ENCODE measurements at regions not wholly inside any gene's neighbourhood (a gene's known extent, or its start where the extent isn't known, plus 50 kb on each side); places are given as distances from the start of the nearest gene placed in this dataset.

DNA sequence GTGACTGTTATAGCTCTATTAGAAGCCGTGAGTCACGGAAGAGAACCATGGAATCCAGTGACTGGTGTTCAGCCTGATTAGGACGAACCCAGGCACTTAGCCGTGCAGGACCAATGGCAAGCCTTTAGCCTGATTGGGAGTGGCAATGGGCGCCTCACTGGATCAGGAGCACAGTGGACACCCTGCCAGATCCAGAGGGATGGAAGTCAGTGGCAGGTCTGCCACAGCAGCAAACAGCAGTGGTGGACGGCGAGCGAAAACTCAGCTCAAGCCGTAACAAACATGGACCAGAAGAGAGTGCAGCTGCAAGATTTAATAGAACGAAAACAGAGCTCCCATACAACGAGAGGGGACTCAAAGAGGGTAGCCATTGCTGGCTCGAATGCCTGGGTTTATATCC lies 1326.5 kb downstream of the ADGRL3 start:
- Histone ChIP-seq H3K9me3 (peaks cover 0 to 5% (median 0%) of the 10 kb centered on the region in 3 donors), H3K4me1 (no peaks in the 10 kb centered on the region), H3K27me3 (no peaks in the 10 kb centered on the region), H3K27ac (no peak overlapping the region), H3K4me3 (no peak overlapping the region), H3K36me3 (no peaks in the 10 kb centered on the region)
- intact Hi-C loops (cut with DNase I; ENCODE audit: low total_unique reads) = no loop called here
- no peak for DNase-seq
- TF ChIP-seq, protein P1, sequence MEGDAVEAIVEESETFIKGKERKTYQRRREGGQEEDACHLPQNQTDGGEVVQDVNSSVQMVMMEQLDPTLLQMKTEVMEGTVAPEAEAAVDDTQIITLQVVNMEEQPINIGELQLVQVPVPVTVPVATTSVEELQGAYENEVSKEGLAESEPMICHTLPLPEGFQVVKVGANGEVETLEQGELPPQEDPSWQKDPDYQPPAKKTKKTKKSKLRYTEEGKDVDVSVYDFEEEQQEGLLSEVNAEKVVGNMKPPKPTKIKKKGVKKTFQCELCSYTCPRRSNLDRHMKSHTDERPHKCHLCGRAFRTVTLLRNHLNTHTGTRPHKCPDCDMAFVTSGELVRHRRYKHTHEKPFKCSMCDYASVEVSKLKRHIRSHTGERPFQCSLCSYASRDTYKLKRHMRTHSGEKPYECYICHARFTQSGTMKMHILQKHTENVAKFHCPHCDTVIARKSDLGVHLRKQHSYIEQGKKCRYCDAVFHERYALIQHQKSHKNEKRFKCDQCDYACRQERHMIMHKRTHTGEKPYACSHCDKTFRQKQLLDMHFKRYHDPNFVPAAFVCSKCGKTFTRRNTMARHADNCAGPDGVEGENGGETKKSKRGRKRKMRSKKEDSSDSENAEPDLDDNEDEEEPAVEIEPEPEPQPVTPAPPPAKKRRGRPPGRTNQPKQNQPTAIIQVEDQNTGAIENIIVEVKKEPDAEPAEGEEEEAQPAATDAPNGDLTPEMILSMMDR (IDR thresholded peaks at IDR 0.05) = no peak

DNA sequence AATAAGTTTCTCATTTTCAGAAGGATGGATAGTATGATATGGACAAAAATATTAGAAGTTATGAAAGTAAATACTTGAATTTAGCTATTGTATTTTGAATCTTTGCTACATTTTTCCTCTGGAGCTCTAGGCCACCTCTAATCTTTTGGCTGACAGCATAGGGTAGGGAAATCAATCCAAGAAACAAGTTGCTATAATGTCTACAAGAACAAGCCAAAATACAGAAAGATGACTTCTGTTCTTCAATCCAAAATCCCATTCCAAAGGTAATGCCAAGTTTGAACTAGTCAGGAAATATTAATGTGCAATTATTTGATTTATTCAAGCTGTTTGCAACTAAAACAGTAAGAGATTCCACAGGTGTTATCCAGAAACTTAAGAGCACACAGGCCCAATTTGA lies 1323.1 kb downstream of the ADGRL3 start:
- intact Hi-C loops (cut with DNase I; ENCODE audit: low total_unique reads) = no loop called here
- H3K27ac ChIP-seq = no peak overlapping the region
- TF ChIP-seq, protein P1 (IDR thresholded peaks at IDR 0.05) = no peak
- no peak for DNase-seq
- H3K4me3 ChIP-seq = no peak overlapping the region
- H3K27me3 ChIP-seq = no peaks in the 10 kb centered on the region
- H3K36me3 ChIP-seq = no peaks in the 10 kb centered on the region
- peaks cover 0 to 5% (median 0%) of the 10 kb centered on the region in 3 donors for H3K9me3 ChIP-seq
- H3K4me1 ChIP-seq = no peaks in the 10 kb centered on the region

DNA sequence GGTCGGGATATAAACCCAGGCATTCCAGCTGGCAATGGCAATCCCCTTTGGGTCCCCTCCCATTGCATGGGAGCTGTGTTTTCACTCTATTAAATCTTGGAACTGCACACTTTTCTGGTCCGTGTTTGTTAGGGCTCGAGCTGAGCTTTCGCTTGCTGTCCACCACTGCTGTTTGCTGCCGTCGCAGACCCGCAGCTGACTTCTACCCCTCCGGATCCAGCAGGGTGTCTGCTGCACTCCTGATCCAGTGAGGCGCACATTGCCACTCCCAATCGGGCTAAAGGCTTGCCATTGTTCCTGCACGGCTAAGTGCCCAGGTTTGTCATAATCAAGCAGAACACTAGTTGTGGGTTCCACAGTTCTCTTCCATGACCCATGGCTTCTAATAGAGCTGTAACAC lies 1322.1 kb downstream of the ADGRL3 start:
- Histone ChIP-seq H3K27me3 (no peaks in the 10 kb centered on the region), H3K9me3 (peaks cover 0 to 5% (median 0%) of the 10 kb centered on the region in 3 donors), H3K4me1 (no peaks in the 10 kb centered on the region), H3K4me3 (no peak overlapping the region), H3K36me3 (no peaks in the 10 kb centered on the region), H3K27ac (no peak overlapping the region)
- TF ChIP-seq, protein P1 (IDR thresholded peaks at IDR 0.05) = no peak
- no peak for DNase-seq
- intact Hi-C loops (cut with DNase I; ENCODE audit: low total_unique reads) = no loop called here

DNA sequence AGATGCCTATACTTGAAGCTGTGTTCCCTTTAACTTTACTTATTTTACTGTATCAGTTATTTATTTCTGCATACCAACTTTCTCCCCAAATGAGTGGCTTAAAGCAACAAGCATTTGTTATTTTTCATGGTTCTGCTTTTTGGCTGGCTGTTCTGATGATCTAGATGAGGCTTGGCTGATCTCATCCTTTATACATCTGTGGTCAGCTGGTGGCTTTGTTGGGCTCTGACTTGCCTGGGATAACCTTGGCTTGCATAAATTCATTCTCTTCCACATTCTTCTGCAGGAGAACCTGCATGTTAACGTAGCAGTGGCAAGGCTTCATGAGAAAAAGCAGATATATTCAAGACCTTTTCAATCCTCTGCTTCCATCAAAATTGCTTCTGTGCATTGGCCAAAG lies 1317.6 kb downstream of the ADGRL3 start:
- H3K36me3 ChIP-seq = no peaks in the 10 kb centered on the region
- intact Hi-C loops (cut with DNase I; ENCODE audit: low total_unique reads) = no loop called here
- no peaks in the 10 kb centered on the region for H3K27me3 ChIP-seq
- H3K27ac ChIP-seq = no peak overlapping the region
- no peak overlapping the region for H3K4me3 ChIP-seq
- H3K9me3 ChIP-seq = no peaks in the 10 kb centered on the region
- H3K4me1 ChIP-seq = no peaks in the 10 kb centered on the region
- TF ChIP-seq, protein P1 (IDR thresholded peaks at IDR 0.05) = no peak
- DNase-seq = no peak

DNA sequence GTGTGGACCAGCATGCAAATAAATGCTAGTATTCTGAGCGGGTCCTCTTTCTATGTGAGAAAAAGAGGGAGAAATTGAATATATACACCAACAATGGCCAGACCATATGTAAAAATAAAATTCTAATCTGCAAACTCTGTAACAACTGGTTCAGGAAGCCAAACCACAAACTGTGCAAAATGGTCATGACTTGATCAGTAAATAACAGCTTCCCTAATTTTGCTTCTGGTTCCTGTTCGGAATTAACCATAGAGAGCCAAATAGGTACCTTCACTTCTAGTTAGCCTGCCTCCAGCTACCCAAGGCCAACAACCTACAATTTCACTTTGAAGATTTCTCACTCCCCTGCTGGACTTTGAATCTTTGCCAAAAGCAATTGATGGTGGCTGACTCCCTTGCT lies 1313.2 kb downstream of the ADGRL3 start:
- intact Hi-C loops (cut with DNase I; ENCODE audit: low total_unique reads) = no loop called here
- Histone ChIP-seq H3K9me3 (no peaks in the 10 kb centered on the region), H3K4me3 (no peak overlapping the region), H3K27ac (no peak overlapping the region), H3K27me3 (no peaks in the 10 kb centered on the region), H3K4me1 (no peaks in the 10 kb centered on the region), H3K36me3 (no peaks in the 10 kb centered on the region)
- TF ChIP-seq, protein P1 (IDR thresholded peaks at IDR 0.05) = no peak
- DNase-seq = no peak

DNA sequence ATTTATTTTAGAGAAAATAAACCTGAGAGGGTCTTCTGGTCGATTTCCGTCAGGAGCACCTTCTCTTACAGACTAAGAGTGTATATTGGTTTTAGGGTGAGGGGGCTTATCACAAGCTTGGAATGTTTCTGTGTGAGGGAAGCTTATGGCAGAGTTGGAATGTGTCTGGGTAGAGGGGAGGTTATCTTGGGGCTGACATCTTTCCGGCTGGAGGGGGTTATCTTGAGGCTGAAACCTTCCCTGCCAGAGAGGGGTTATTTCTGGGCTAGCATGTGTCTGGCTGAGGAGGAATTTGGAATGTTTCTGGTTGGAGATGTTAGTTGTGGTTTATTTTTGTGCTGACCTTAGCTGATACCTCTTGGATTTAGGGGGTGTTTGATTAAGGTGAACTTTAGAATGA lies 1312.1 kb downstream of the ADGRL3 start:
- TF ChIP-seq, protein P1 (IDR thresholded peaks at IDR 0.05) = no peak
- DNase-seq = no peak
- Histone ChIP-seq H3K9me3 (no peaks in the 10 kb centered on the region), H3K36me3 (no peaks in the 10 kb centered on the region), H3K4me1 (no peaks in the 10 kb centered on the region), H3K27me3 (no peaks in the 10 kb centered on the region), H3K4me3 (no peak overlapping the region), H3K27ac (no peak overlapping the region)
- intact Hi-C loops (cut with DNase I; ENCODE audit: low total_unique reads) = no loop called here

Data from tibial artery (tissue), 4 donors.